ENCODE measurements at regions not wholly inside any gene's neighbourhood (a gene's known extent, or its start where the extent isn't known, plus 50 kb on each side); places are given as distances from the start of the nearest gene placed in this dataset.

GRCh38 chr2:71882949-71883472 lies 264.7 kb downstream of the CYP26B1 start (continued):
- peak; percentile 91 for TF ChIP-seq VEZF1 (CRISPR knock-in tag; IDR thresholded peaks at IDR 0.05)
- TF ChIP-seq ZNF740 (CRISPR knock-in tag; IDR thresholded peaks at IDR 0.05) = no peak
- no peak; a peak in 1 of 4 replicates for TF ChIP-seq ZNF740 (tag; IDR thresholded peaks at IDR 0.05)
- no peak for TF ChIP-seq MCM2 (IDR thresholded peaks at IDR 0.05; ENCODE audit: low read depth)
- peak; percentile 94 for TF ChIP-seq MECOM (CRISPR knock-in tag; IDR thresholded peaks at IDR 0.05)
- no peak for TF ChIP-seq NCOA6 (IDR thresholded peaks at IDR 0.05)
- 0 out of 2 replicates have a peak, but pooled peaks have one; percentile 47 for TF ChIP-seq ZNF592 (IDR thresholded peaks at IDR 0.05)
- no peak for TF ChIP-seq TBP (optimal IDR thresholded peaks at IDR 0.05; ENCODE audit: low read depth, low read length)
- peak; percentile 67; the same call in 1 of the 2 replicates for TF ChIP-seq AFF4 (CRISPR knock-in tag; IDR thresholded peaks at IDR 0.05)
- no peak for TF ChIP-seq NUFIP1 (IDR thresholded peaks at IDR 0.05; ENCODE audit: partially characterized antibody)
- TF ChIP-seq HNRNPH1 (optimal IDR thresholded peaks at IDR 0.05; ENCODE audit: low read depth, low read length) = no peak
- TF ChIP-seq SMAD2 (IDR thresholded peaks at IDR 0.05; ENCODE audit: low read depth, low read length) = no peak
- peak; percentile 41 for TF ChIP-seq PCBP1 (IDR thresholded peaks at IDR 0.05; ENCODE audit: low read depth, low read length, poor library complexity, severe bottlenecking)
- no peak for TF ChIP-seq ZBTB8A (IDR thresholded peaks at IDR 0.05; ENCODE audit: partially characterized antibody)
- TF ChIP-seq BRF1 (IDR thresholded peaks at IDR 0.05; ENCODE audit: borderline replicate concordance, extremely low read depth, insufficient read length) = no peak
- no peak for TF ChIP-seq RNF219 (CRISPR knock-in tag; IDR thresholded peaks at IDR 0.05)

Measured in K562 (cell line).